ENCODE measurements at regions not wholly inside any gene's neighbourhood (a gene's known extent, or its start where the extent isn't known, plus 50 kb on each side); places are given as distances from the start of the nearest gene placed in this dataset.

DNA sequence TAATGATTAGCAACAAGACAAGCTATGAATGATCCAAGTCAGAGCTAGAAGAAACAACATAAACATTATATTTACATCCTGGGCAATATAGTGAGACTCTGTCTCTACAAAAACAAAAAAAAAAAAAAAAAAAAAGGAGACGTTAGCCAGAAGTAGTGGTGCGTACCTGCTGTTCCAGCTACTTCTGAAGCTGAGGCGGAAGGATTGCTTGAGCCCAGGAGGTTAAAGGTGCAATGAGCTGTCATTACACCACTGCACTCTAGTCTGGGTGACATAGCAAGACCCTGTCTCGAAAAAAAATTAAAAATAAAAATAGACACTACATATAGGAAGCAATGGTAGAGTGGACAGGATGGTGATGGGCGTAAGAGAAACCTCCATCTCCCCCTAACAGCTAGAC lies 144.6 kb upstream of the VCX3A start:
- TF ChIP-seq CTCF (IDR thresholded peaks at IDR 0.05) (no peak), EZH2 (IDR thresholded peaks at IDR 0.05; ENCODE audit: borderline replicate concordance, insufficient read depth, low read depth, low read length, poor library complexity, severe bottlenecking) (no peak)

Data from B cell (primary cell).